Hepatocyte (in vitro differentiated cells): ENCODE measurements at regions not wholly inside any gene's neighbourhood (a gene's known extent, or its start where the extent isn't known, plus 50 kb on each side); places are given as distances from the start of the nearest gene placed in this dataset.
A peak's percentile ranks its signal among the peaks of the same experiment; 100 is the strongest.

Experiments used
- DNase-seq: peaks from one replicate; pipeline ENCODE4 v3.0.0-alpha.2; 2016; ENCODE audit warnings: low spot score
- H2AFZ ChIP-seq: fragments of 200-600 bp; sonication (generic); 2 replicates; pipeline ENCODE4 v1.6.0; 2016; ENCODE audit warnings: antibody characterized with exemption, mild to moderate bottlenecking
- H3K27ac ChIP-seq: fragments of 200-600 bp; sonication (generic); 2 replicates; pipeline ENCODE4 v1.5.1; 2016; ENCODE audit warnings: mild to moderate bottlenecking
- H3K27me3 ChIP-seq: fragments of 200-600 bp; sonication (generic); 2 replicates; pipeline ENCODE4 v1.6.1; 2016
- H3K36me3 ChIP-seq: fragments of 200-600 bp; sonication (generic); replicated peaks from 2 replicates; pipeline ENCODE4 v1.5.1; 2016; ENCODE audit warnings: low read depth; ENCODE audit not compliant: insufficient read depth
- H3K4me1 ChIP-seq: fragments of 200-600 bp; sonication (generic); 2 replicates; pipeline ENCODE4 v1.5.1; 2016; ENCODE audit warnings: mild to moderate bottlenecking, moderate library complexity; ENCODE audit not compliant: insufficient read depth
- H3K4me2 ChIP-seq: fragments of 200-600 bp; sonication (generic); 2 replicates; pipeline ENCODE4 v1.6.0; 2016
- H3K4me3 ChIP-seq: fragments of 200-600 bp; sonication (generic); 2 replicates; pipeline ENCODE4 v1.5.1; 2016; ENCODE audit warnings: mild to moderate bottlenecking
- H3K79me2 ChIP-seq: fragments of 200-600 bp; sonication (generic); 2 replicates; pipeline ENCODE4 v1.6.0; 2017; ENCODE audit warnings: mild to moderate bottlenecking
- H3K9me2 ChIP-seq: fragments of 200-600 bp; sonication (generic); replicated peaks from 2 replicates; pipeline ENCODE4 v1.6.0; 2017; ENCODE audit warnings: mild to moderate bottlenecking; ENCODE audit not compliant: insufficient read depth
- H3K9me3 ChIP-seq: fragments of 200-600 bp; sonication (generic); 2 replicates; pipeline ENCODE4 v1.5.1; 2016; ENCODE audit warnings: low read depth, mild to moderate bottlenecking
- H4K20me1 ChIP-seq: fragments of 200-600 bp; sonication (generic); 2 replicates; pipeline ENCODE4 v1.6.0; 2016; ENCODE audit warnings: mild to moderate bottlenecking; ENCODE audit not compliant: insufficient read depth, poor library complexity, severe bottlenecking
- EZH2 ChIP-seq: fragments of 200-600 bp; sonication (generic); IDR thresholded peaks from 2 replicates; pipeline ENCODE4 v1.6.1; 2016; ENCODE audit warnings: antibody characterized with exemption, mild to moderate bottlenecking, borderline replicate concordance
- EZH2phosphoT487 ChIP-seq: fragments of 200-600 bp; sonication (generic); IDR thresholded peaks from one replicate; pipeline ENCODE4 v1.6.1; 2018; ENCODE audit warnings: antibody characterized with exemption, mild to moderate bottlenecking, low read depth, moderate library complexity; ENCODE audit not compliant: unreplicated experiment, severe bottlenecking
- WGBS: methylation state at CpG from one replicate; pipeline ENCODE4 v1.1.6; 2016; ENCODE audit warnings: low lambda C conversion rate; ENCODE audit errors: missing lambda C conversion rate; 5-methylcytosine and 5-hydroxymethylcytosine counted together
- TF ChIP-seq, protein P1 (sequence below): fragments of 200-600 bp; sonication (generic); IDR thresholded peaks from 2 replicates; pipeline ENCODE4 v1.5.1; 2016; ENCODE audit warnings: antibody characterized with exemption, mild to moderate bottlenecking; ENCODE audit not compliant: poor library complexity

DNA sequence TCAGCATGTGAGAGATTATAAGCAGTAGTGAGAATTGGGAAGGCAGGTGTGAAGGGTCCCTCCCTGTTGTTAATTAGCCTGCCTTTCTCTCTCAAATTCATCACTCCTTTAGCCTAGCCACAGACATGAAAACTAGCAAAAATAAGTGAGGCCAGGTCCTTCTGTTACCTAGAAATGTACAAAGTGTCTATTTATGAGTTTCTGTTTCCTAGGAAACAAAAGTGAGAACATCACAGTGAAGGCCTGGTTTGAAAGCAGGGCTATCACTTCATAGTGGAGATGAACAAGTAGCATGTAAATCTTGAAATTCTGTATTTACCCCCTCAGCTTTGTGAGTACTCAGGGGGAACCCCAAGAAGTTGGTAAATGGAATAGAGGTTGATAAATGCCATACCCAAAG, 78.2 kb upstream of the UMPS start:
- no peak overlapping the region for H2AFZ ChIP-seq
- H3K36me3 ChIP-seq, result no peaks in the 10 kb centered on the region
- H3K4me2 ChIP-seq, result no peak overlapping the region
- H3K27me3 ChIP-seq, result no peaks in the 10 kb centered on the region
- H3K9me3 ChIP-seq, result no peaks in the 10 kb centered on the region
- H4K20me1 ChIP-seq, result no peaks in the 10 kb centered on the region
- H3K4me3 ChIP-seq, result no peak overlapping the region
- H3K9me2 ChIP-seq, result no peaks in the 10 kb centered on the region
- no peak overlapping the region for H3K27ac ChIP-seq
- H3K79me2 ChIP-seq, result peaks cover 16% of the 10 kb centered on the region
- peaks cover 9% of the 10 kb centered on the region for H3K4me1 ChIP-seq
- TF ChIP-seq, protein P1, sequence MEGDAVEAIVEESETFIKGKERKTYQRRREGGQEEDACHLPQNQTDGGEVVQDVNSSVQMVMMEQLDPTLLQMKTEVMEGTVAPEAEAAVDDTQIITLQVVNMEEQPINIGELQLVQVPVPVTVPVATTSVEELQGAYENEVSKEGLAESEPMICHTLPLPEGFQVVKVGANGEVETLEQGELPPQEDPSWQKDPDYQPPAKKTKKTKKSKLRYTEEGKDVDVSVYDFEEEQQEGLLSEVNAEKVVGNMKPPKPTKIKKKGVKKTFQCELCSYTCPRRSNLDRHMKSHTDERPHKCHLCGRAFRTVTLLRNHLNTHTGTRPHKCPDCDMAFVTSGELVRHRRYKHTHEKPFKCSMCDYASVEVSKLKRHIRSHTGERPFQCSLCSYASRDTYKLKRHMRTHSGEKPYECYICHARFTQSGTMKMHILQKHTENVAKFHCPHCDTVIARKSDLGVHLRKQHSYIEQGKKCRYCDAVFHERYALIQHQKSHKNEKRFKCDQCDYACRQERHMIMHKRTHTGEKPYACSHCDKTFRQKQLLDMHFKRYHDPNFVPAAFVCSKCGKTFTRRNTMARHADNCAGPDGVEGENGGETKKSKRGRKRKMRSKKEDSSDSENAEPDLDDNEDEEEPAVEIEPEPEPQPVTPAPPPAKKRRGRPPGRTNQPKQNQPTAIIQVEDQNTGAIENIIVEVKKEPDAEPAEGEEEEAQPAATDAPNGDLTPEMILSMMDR, result no peak
- TF ChIP-seq EZH2phosphoT487 (no peak), EZH2 (no peak)
- no peak for DNase-seq

DNA sequence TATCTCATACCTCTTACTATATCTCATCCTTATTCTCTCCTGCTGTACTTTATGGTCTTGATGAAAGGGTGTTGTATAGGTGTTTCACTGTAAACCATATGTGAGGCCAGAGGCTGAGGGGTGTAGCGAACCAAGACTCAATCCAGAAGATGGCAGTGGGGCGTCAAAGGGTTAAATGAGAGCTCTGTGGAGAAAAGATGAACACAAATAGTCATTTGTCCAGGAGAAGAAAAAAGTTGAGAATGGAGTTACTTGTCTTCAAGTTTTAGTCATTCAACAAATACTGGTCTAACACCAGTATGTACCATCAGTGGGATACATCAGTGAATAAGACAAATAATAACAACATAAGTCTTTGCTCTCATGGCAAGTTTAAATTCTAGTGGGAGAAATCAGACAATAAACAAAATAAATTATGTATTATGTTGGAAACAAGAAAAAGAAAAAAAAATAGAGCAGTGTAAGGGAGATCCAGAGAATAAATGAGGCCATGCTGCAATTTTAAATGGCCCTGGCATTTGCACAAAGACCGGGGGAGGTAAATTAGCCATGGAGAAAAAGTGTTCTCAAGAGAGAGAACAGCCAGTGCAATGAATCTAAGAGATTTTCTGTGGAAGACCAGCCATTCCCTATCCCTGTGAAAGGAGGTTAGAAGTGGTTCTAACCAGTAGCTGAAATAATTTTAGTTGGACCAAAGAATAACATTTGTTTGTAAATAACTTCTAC, 77.0 kb upstream of the UMPS start:
- WGBS, result 94% methylated on average over 3 of the region's 3 CpGs
- Histone ChIP-seq H3K27me3 (no peaks in the 10 kb centered on the region), H3K4me1 (peaks cover 9% of the 10 kb centered on the region), H3K4me2 (no peak overlapping the region), H3K9me3 (no peaks in the 10 kb centered on the region), H3K79me2 (peaks cover 9% of the 10 kb centered on the region), H3K36me3 (no peaks in the 10 kb centered on the region), H3K4me3 (no peak overlapping the region), H3K9me2 (no peaks in the 10 kb centered on the region), H4K20me1 (no peaks in the 10 kb centered on the region), H3K27ac (no peak overlapping the region), H2AFZ (no peak overlapping the region)
- DNase-seq, result no peak
- TF ChIP-seq, protein P1, result no peak
- TF ChIP-seq EZH2, result no peak

DNA sequence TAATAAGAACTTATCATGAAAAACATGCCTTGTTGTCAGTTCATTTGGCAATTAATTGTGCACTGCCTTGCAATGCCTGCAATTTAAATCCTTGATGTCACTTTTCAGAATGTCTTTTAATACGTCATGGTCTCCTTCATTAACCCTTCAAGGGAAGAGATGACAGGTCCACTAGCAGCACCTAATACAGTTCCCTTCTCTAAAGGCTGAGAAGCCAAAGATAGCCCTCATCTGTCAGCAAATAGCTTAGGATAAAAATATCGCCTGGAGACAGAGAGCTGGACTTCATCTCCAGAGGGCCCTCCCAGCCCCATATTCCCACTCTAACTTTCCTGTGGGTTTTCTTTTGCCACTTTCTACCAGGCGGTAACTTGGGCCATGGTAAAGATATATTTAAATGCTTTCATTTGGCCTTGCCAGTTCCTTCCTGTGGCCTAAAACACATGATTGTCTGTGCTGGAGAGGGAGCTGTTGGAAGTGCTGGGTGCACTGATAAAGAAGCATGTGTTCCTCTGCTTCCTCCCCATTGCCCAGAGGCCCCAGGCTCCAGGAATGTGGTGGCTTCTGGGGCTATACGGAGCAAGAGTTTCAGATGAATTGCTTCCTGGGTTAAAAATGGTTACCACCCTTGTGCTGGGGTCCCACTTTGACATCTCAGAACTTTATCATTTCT, 76.3 kb upstream of the UMPS start:
- peak overlapping the region; percentile 34 for H3K27ac ChIP-seq
- H3K4me3 ChIP-seq, result no peak overlapping the region
- peaks cover 7% of the 10 kb centered on the region for H3K79me2 ChIP-seq
- H3K9me3 ChIP-seq, result no peaks in the 10 kb centered on the region
- 78% methylated on average over 4 of the region's 4 CpGs for WGBS
- no peaks in the 10 kb centered on the region for H3K9me2 ChIP-seq
- H3K4me1 ChIP-seq, result peaks cover 9% of the 10 kb centered on the region
- H3K27me3 ChIP-seq, result no peaks in the 10 kb centered on the region
- H3K4me2 ChIP-seq, result no peak overlapping the region
- no peaks in the 10 kb centered on the region for H4K20me1 ChIP-seq
- no peaks in the 10 kb centered on the region for H3K36me3 ChIP-seq
- no peak overlapping the region for H2AFZ ChIP-seq
- TF ChIP-seq, protein P1, result no peak
- TF ChIP-seq EZH2phosphoT487 (no peak), EZH2 (no peak)
- no peak for DNase-seq
